ENCODE measurements at regions not wholly inside any gene's neighbourhood (a gene's known extent, or its start where the extent isn't known, plus 50 kb on each side); places are given as distances from the start of the nearest gene placed in this dataset.

DNA sequence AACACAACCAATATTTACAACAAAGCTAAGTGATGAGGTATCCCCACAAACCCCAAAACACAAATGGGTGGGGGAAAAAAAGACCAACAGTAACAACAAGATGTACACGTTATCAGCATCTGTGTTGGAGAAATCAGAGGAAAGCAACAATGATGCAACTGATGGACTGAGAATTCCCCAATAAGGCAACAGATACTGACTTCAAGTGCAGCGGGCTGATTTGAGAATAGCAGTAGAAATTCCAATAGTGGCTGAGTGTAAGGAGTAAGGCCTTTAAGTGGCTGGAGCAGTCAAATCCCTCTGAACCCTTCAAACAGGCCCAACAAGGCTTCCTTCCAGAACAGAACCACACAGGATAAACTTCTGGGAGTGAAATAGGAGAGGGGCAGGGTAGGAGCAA is 97.6 kb downstream of the TM2D1 start:
- no peak for DNase-seq (ENCODE audit: extremely low read depth, low read depth)
- H3K4me3 ChIP-seq (replicated peaks; ENCODE audit: low read depth, low read length) = no peak overlapping the region
- TF ChIP-seq, protein P1, sequence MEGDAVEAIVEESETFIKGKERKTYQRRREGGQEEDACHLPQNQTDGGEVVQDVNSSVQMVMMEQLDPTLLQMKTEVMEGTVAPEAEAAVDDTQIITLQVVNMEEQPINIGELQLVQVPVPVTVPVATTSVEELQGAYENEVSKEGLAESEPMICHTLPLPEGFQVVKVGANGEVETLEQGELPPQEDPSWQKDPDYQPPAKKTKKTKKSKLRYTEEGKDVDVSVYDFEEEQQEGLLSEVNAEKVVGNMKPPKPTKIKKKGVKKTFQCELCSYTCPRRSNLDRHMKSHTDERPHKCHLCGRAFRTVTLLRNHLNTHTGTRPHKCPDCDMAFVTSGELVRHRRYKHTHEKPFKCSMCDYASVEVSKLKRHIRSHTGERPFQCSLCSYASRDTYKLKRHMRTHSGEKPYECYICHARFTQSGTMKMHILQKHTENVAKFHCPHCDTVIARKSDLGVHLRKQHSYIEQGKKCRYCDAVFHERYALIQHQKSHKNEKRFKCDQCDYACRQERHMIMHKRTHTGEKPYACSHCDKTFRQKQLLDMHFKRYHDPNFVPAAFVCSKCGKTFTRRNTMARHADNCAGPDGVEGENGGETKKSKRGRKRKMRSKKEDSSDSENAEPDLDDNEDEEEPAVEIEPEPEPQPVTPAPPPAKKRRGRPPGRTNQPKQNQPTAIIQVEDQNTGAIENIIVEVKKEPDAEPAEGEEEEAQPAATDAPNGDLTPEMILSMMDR (IDR thresholded peaks at IDR 0.05; ENCODE audit: low read depth, low read length, missing control alignments) = no peak

DNA sequence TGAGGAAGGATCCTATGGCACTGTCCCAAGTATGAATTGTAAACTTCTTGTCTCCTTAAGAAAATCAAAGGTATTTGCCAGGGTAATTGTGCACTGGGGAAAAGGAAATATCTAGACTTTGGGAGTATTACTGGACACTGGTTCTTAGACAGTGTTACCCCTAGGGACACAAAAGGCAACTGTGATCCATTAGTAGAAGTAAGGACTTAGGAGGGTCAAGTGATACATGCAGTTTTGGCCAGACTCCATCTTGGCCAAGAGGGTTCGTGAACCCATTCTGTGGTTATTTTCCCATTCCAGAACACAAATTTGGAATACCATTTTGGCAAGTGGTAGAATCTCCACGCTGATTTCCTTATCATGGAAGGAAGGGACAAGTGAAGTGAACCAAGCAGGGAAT is 98.1 kb downstream of the TM2D1 start:
- H3K4me3 ChIP-seq (replicated peaks; ENCODE audit: low read depth, low read length) = no peak overlapping the region
- no peak for DNase-seq (ENCODE audit: extremely low read depth, low read depth)
- TF ChIP-seq, protein P1 (IDR thresholded peaks at IDR 0.05; ENCODE audit: low read depth, low read length, missing control alignments) = no peak

DNA sequence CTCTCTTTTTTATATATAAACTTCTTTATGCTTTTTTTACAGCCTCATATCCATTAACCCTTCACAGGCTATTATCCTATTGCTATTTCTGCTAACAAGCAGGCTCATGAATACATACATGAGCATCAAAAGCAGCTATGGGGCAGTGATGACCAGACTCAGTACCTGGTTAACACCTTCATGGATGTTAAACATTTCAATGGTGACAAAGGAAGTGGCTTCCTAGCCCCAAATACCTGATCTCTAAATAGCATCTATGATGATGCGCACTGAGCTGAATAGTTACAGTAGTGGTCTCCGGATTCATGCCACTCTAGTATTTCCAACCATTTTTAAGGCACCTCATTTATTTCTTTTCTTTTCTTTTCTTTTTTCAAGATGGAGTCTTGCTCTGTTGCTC is 101.1 kb downstream of the TM2D1 start:
- no peak overlapping the region for H3K4me3 ChIP-seq (replicated peaks; ENCODE audit: low read depth, low read length)
- TF ChIP-seq, protein P1 (IDR thresholded peaks at IDR 0.05; ENCODE audit: low read depth, low read length, missing control alignments) = no peak
- DNase-seq (ENCODE audit: extremely low read depth, low read depth) = no peak

DNA sequence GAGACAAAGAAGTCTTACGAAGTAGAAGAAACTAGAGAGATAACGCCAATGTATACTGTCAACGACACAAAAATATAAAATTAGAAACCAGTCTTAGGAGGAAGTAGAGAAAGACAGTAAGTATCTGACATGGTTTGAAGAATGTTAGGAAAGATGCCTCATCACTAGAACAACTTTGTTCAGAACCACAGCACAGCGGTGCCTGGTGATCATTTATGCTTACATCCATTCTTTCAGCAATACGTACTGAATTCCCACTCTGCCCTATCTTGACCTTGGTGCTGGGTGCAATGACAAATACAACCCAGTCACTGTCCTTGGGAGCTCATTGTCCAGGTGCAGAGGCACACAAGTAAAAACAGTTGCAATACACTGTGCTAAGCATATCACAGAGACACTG is 104.4 kb downstream of the TM2D1 start:
- DNase-seq (ENCODE audit: extremely low read depth, low read depth) = no peak
- H3K4me3 ChIP-seq (replicated peaks; ENCODE audit: low read depth, low read length) = no peak overlapping the region
- TF ChIP-seq, protein P1 (IDR thresholded peaks at IDR 0.05; ENCODE audit: low read depth, low read length, missing control alignments) = no peak

DNA sequence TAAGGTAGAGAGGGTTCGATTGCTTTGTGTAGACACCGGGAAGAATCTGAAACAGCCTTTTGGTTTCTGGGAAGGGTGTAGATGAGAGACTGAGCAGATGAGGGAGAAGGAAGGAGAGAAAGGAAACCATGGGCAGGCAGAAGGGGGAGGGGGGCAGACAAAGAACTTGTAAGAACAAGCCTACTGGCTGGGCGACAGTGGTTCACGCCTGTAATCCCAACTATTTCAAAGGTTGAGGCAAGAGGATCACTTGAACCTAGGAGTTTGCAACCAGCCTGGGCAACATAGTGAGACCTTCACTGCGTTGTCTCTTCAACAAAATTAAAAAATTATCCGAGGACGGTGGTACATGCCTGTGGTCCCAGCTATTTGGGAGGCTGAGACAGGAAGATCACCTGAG is 106.2 kb downstream of the TM2D1 start:
- H3K4me3 ChIP-seq (replicated peaks; ENCODE audit: low read depth, low read length) = no peak overlapping the region
- TF ChIP-seq, protein P1 (IDR thresholded peaks at IDR 0.05; ENCODE audit: low read depth, low read length, missing control alignments) = no peak
- no peak for DNase-seq (ENCODE audit: extremely low read depth, low read depth)

DNA sequence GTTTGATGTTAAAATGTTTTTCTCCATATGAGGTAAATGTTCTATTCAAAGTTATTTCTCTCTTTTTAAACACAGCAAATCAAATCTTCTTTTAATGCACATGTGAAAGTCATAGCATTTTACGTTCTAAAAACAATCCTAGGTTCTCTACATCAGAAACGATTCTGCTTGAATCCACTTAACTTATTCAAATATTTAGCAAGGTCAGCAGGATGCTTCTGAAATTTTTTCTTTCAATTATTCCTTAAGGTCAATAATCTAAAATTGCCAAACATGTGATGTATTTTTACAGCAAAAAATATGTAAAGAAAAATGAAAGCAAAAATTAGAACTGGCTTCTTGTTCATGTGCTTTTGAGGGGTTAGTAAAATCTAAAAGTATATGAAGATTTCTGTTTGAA is 106.7 kb downstream of the TM2D1 start:
- DNase-seq (ENCODE audit: extremely low read depth, low read depth) = no peak
- TF ChIP-seq, protein P1 (IDR thresholded peaks at IDR 0.05; ENCODE audit: low read depth, low read length, missing control alignments) = no peak
- no peak overlapping the region for H3K4me3 ChIP-seq (replicated peaks; ENCODE audit: low read depth, low read length)

DNA sequence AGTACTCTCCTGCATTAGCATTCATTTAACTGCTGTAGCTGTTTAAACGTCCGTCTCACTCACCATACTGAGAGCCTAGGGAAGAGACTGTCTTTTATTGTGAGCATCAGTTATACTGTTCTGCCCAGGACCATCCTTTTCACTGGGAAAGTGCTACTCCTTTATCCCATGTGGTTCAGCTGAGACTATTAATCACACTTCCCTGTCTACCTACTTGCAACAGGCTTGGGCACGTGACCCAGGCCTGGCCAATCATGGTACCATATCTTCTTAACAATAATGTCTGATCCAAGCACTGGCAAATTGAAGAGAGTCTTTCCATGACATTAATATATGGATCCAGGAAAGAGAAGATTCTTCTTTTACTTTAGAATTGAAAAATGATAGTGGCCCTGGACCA is 108.1 kb downstream of the TM2D1 start:
- no peak for DNase-seq (ENCODE audit: extremely low read depth, low read depth)
- no peak overlapping the region for H3K4me3 ChIP-seq (replicated peaks; ENCODE audit: low read depth, low read length)

More for the DNA sequence above, 108.1 kb downstream of the TM2D1 start:
- TF ChIP-seq, protein P1 (IDR thresholded peaks at IDR 0.05; ENCODE audit: low read depth, low read length, missing control alignments) = no peak
